ENCODE measurements at regions not wholly inside any gene's neighbourhood (a gene's known extent, or its start where the extent isn't known, plus 50 kb on each side); places are given as distances from the start of the nearest gene placed in this dataset.

DNA sequence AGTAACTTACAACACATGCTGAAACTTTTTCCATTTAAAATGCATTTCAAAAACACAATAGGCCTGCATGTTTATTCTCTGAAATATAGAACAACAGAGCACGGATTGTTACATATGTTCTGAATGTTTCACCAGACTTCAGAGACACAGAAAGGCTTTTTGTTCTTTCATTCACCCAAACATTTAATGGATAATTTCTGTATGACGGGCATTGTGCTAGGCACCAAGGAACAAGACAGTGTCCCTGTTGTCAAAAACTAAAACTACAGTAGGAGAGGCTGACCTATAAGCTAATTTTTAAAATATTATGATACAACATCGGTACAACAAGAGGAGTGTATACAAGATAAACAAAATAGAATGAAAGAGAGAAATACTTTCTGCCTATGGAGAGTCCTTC is 81.9 kb upstream of the TEAD1 start:
- TF ChIP-seq CTCF (conservative IDR thresholded peaks at IDR 0.05 in 1 of 2, IDR thresholded peaks at IDR 0.05 in 1 of 2; ENCODE audit: extremely low read depth in 1 of 2, insufficient read depth in 1 of 2, low read depth in 1 of 2, low read length in 2 of 2) (no peak), EZH2 (IDR thresholded peaks at IDR 0.05; ENCODE audit: borderline replicate concordance, low read length) (no peak)

Measured in mammary epithelial cell (primary cell).